GM23338 (cell line): ENCODE measurements at regions not wholly inside any gene's neighbourhood (a gene's known extent, or its start where the extent isn't known, plus 50 kb on each side); places are given as distances from the start of the nearest gene placed in this dataset.

ENCODE experiments used
- EZH2 ChIP-seq: fragments of 200-600 bp; sonication (generic); IDR thresholded peaks from one replicate; pipeline ENCODE4 v1.8.0; 2017; ENCODE audit warnings: antibody characterized with exemption, mild to moderate bottlenecking, low read depth; ENCODE audit not compliant: unreplicated experiment
- EZH2phosphoT487 ChIP-seq: fragments of 200-600 bp; sonication (generic); IDR thresholded peaks from one replicate; pipeline ENCODE4 v1.8.1; 2018; ENCODE audit warnings: antibody characterized with exemption; ENCODE audit not compliant: unreplicated experiment
- POLR2AphosphoS5 ChIP-seq: IDR thresholded peaks from 2 replicates; pipeline ENCODE4 v1.6.1; 2016; ENCODE audit warnings: antibody characterized with exemption, low read depth
- REST ChIP-seq: IDR thresholded peaks from one replicate; pipeline ENCODE4 v1.6.1; 2018; ENCODE audit warnings: antibody characterized with exemption; ENCODE audit not compliant: unreplicated experiment
- TF ChIP-seq, protein P1 (sequence below), 2 experiments: fragments of 200-600 bp in 1 of 2; sonication (generic) in 1 of 2; conservative IDR thresholded peaks; 2 replicates each; pipeline versions ENCODE4 v1.5.1 to v1.6.1; 2016 to 2017; ENCODE audit warnings: antibody characterized with exemption in 2 of 2, low read depth in 2 of 2, mild to moderate bottlenecking in 2 of 2, moderate library complexity in 1 of 2

GRCh38 chr20:4584510-4584909 is 101.7 kb upstream of the PRNP start:
- TF ChIP-seq EZH2phosphoT487 (no peak), EZH2 (no peak), POLR2AphosphoS5 (no peak), REST (no peak)
- TF ChIP-seq, protein P1, sequence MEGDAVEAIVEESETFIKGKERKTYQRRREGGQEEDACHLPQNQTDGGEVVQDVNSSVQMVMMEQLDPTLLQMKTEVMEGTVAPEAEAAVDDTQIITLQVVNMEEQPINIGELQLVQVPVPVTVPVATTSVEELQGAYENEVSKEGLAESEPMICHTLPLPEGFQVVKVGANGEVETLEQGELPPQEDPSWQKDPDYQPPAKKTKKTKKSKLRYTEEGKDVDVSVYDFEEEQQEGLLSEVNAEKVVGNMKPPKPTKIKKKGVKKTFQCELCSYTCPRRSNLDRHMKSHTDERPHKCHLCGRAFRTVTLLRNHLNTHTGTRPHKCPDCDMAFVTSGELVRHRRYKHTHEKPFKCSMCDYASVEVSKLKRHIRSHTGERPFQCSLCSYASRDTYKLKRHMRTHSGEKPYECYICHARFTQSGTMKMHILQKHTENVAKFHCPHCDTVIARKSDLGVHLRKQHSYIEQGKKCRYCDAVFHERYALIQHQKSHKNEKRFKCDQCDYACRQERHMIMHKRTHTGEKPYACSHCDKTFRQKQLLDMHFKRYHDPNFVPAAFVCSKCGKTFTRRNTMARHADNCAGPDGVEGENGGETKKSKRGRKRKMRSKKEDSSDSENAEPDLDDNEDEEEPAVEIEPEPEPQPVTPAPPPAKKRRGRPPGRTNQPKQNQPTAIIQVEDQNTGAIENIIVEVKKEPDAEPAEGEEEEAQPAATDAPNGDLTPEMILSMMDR (conservative IDR thresholded peaks at IDR 0.05; ENCODE audit: low read depth in 2 of 2), result no peak
